ENCODE measurements at regions not wholly inside any gene's neighbourhood (a gene's known extent, or its start where the extent isn't known, plus 50 kb on each side); places are given as distances from the start of the nearest gene placed in this dataset.
A peak's percentile ranks its signal among the peaks of the same experiment; 100 is the strongest.

DNA sequence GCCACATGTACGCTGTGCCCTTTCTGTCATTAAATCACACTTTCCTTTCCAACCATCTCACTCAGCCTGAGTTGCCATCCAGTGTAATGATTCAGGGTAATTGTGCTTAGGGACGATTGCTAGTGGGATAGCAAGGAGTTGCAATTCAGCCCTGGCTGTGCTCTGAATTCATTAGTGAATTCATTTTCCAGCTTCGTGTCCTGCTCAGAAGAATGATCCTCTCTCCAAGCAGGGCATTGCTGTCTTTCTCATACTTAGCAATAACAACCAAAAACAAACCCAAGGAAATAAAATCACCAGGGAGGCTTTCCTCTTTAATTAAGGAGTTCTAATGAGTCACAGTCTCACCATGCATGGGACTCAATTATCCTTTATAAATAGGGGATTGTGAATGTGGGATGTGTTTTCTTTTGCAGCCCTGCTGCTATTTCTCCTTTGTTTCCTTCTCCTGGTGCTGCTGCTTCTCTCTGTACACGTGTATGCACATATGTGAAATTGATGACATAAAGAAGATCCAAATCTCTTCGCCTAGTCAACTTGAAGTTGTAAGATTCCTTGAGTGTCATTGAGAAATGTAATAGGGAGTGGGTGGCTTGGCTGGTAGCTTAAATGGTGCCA, 167.0 kb downstream of the TSEN15 start:
- Mint-ChIP-seq H3K9me3 (peaks cover 3% of the 10 kb centered on the region), H3K27ac (ENCODE audit: unreplicated experiment) (no peak overlapping the region), H3K4me3 (no peak overlapping the region), H3K36me3 (ENCODE audit: low read depth) (no peaks in the 10 kb centered on the region), H3K27me3 (ENCODE audit: low read depth) (no peaks in the 10 kb centered on the region), H3K4me1 (peaks cover 11% of the 10 kb centered on the region)
- DNase-seq (ENCODE audit: low read depth, low spot score) = no peak
- TF ChIP-seq, protein P1, sequence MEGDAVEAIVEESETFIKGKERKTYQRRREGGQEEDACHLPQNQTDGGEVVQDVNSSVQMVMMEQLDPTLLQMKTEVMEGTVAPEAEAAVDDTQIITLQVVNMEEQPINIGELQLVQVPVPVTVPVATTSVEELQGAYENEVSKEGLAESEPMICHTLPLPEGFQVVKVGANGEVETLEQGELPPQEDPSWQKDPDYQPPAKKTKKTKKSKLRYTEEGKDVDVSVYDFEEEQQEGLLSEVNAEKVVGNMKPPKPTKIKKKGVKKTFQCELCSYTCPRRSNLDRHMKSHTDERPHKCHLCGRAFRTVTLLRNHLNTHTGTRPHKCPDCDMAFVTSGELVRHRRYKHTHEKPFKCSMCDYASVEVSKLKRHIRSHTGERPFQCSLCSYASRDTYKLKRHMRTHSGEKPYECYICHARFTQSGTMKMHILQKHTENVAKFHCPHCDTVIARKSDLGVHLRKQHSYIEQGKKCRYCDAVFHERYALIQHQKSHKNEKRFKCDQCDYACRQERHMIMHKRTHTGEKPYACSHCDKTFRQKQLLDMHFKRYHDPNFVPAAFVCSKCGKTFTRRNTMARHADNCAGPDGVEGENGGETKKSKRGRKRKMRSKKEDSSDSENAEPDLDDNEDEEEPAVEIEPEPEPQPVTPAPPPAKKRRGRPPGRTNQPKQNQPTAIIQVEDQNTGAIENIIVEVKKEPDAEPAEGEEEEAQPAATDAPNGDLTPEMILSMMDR (conservative IDR thresholded peaks at IDR 0.05) = no peak

DNA sequence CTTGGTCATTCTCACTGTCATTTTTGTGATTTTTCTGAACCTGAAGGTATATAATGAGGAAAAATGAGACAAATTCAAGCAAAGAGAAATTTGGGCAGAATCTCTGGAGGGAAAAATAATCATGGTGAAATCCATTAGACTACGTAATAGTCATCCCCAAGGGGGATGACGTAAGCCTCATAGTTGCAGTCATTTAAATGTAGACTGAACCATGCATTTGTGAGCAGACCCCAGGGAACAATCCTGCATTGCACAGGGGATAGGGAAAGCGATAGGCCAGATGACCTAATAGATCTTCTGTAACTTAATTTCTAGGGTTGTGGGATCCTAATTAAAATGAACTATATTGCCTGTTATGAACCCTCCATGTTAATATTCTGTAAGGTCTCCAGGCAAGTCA, 167.4 kb upstream of the C1orf21 start:
- TF ChIP-seq, protein P1 (conservative IDR thresholded peaks at IDR 0.05) = no peak
- Mint-ChIP-seq H3K27ac (ENCODE audit: unreplicated experiment) (no peak overlapping the region), H3K9me3 (peaks cover 3% of the 10 kb centered on the region), H3K4me3 (no peak overlapping the region), H3K27me3 (ENCODE audit: low read depth) (no peaks in the 10 kb centered on the region), H3K36me3 (ENCODE audit: low read depth) (no peaks in the 10 kb centered on the region), H3K4me1 (peaks cover 11% of the 10 kb centered on the region)
- no peak for DNase-seq (ENCODE audit: low read depth, low spot score)

DNA sequence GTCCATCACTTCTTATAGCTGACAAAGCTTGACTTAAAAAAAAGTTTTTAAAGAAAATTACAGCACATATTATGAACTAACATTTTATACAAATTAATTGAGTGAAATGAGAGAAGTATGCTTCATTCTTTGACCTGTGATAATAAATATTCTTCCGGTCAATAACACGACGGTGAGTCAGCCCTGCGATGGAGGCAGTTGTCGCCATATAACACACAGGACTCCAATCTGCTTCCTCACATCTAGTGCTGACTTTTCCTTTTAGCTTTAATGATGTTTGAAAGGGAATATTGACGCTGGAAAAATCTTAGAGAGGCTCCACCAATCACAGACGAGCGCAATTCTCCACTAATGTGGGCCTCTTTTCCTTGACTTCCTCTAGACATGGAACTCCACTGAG, 166.9 kb upstream of the C1orf21 start:
- Mint-ChIP-seq H3K4me3 (no peak overlapping the region), H3K9me3 (peaks cover 3% of the 10 kb centered on the region), H3K4me1 (peaks cover 11% of the 10 kb centered on the region), H3K27ac (ENCODE audit: unreplicated experiment) (no peak overlapping the region), H3K36me3 (ENCODE audit: low read depth) (no peaks in the 10 kb centered on the region), H3K27me3 (ENCODE audit: low read depth) (no peaks in the 10 kb centered on the region)
- TF ChIP-seq, protein P1 (conservative IDR thresholded peaks at IDR 0.05) = no peak
- no peak for DNase-seq (ENCODE audit: low read depth, low spot score)

DNA sequence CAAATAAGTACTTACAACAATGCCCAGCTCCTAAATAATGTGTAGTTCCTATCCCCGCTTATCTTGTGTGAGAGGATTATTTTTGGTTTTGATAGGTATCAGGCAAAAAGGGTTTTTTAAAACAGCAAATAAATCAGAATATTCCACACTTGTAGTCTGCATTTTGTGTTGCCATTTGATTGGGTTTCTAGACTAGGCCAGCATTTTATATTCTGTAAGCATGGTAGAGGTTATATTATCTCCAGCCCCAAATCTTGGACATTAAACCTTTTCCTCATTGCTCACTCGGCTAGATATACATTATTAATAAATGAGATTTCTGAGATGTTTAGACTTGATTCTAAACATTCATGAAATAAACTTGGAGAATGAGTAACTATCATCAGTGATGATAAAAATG, 165.7 kb upstream of the C1orf21 start:
- Mint-ChIP-seq H3K27me3 (ENCODE audit: low read depth) (no peaks in the 10 kb centered on the region), H3K4me1 (peaks cover 11% of the 10 kb centered on the region), H3K9me3 (peaks cover 3% of the 10 kb centered on the region), H3K27ac (ENCODE audit: unreplicated experiment) (no peak overlapping the region), H3K36me3 (ENCODE audit: low read depth) (no peaks in the 10 kb centered on the region), H3K4me3 (no peak overlapping the region)
- TF ChIP-seq, protein P1 (conservative IDR thresholded peaks at IDR 0.05) = no peak
- DNase-seq (ENCODE audit: low read depth, low spot score) = no peak

DNA sequence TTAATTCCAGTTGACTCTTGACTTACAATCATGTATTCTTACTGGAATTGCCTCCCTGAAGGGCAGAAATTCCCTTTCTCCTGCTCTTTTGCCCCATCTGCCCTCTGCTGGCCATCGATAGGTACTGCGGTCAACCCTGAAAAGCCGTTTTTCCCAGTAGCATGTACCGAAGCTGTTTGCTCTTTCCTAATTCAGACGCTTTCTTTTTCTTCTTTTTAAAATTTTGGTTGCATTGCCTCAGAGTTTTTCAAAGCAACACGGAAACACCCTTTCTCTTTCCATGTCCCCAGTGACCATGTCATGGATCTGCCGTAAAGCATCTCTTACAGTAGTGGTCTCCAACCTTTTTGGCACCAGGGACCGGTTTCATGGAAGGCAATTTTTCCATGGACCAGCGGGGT, 164.2 kb upstream of the C1orf21 start:
- H3K9me3 Mint-ChIP-seq = peaks cover 3% of the 10 kb centered on the region
- H3K27me3 Mint-ChIP-seq (ENCODE audit: low read depth) = no peaks in the 10 kb centered on the region
- DNase-seq (ENCODE audit: low read depth, low spot score) = peak; percentile 43
- TF ChIP-seq, protein P1 (conservative IDR thresholded peaks at IDR 0.05) = peak; percentile 90
- H3K4me1 Mint-ChIP-seq = peaks cover 11% of the 10 kb centered on the region
- no peaks in the 10 kb centered on the region for H3K36me3 Mint-ChIP-seq (ENCODE audit: low read depth)
- H3K4me3 Mint-ChIP-seq = no peak overlapping the region
- no peak overlapping the region for H3K27ac Mint-ChIP-seq (ENCODE audit: unreplicated experiment)
